Stimulated activated CD4-positive, alpha-beta T cell treated with anti-CD3 and anti-CD28 coated beads, Interleukin-2, amount 100 ng/mL, for 4 hours (primary cell): ENCODE measurements at regions not wholly inside any gene's neighbourhood (a gene's known extent, or its start where the extent isn't known, plus 50 kb on each side); places are given as distances from the start of the nearest gene placed in this dataset.

Source experiments
- DNase-seq: peaks from one replicate; pipeline ENCODE4 v3.0.0-alpha.2; 2020; ENCODE audit warnings: low read depth

GRCh38 chr9:117486426-117486825, 71.6 kb upstream of the ASTN2 start:
- DNase-seq: no peak

- no peak for DNase-seq
Observed at GRCh38 chr9:117485176-117485575, 70.3 kb upstream of the ASTN2 start.

GRCh38 chr9:117480729-117481128, 65.9 kb upstream of the ASTN2 start:
- no peak for DNase-seq

GRCh38 chr9:117480253-117480652, 65.4 kb upstream of the ASTN2 start:
- no peak for DNase-seq

GRCh38 chr9:117473293-117473692, 58.4 kb upstream of the ASTN2 start:
- no peak for DNase-seq

GRCh38 chr9:117470902-117471301, 56.0 kb upstream of the ASTN2 start:
- no peak for DNase-seq

- DNase-seq: no peak
Observed at GRCh38 chr9:117470455-117470854, 55.6 kb upstream of the ASTN2 start.

- DNase-seq: no peak
Observed at GRCh38 chr9:117466111-117466510, 51.3 kb upstream of the ASTN2 start.

GRCh38 chr9:117465706-117466105, 50.8 kb upstream of the ASTN2 start:
- no peak for DNase-seq

- DNase-seq: no peak
Observed at GRCh38 chr9:117464941-117465616, 50.2 kb upstream of the ASTN2 start.
